A673 (cell line): ENCODE measurements at regions not wholly inside any gene's neighbourhood (a gene's known extent, or its start where the extent isn't known, plus 50 kb on each side); places are given as distances from the start of the nearest gene placed in this dataset.

Source experiments
- BruUV-seq: library from RNA; stranded (reverse); fragments of 400-500 nt; replicated peaks from 2 replicates; lab custom pipeline; 2021; lab: Mats Ljungman, UMichigan
- CTCF ChIA-PET: fragments of 300-600 bp; sonication (Branson Sonifier 250); formaldehyde crosslinking; loops from one replicate; lab custom pipeline; 2022; ENCODE audit warnings: antibody characterized with exemption; lab: Charles Lee
- POLR2A ChIA-PET: fragments of 300-600 bp; sonication (Branson Sonifier 250); formaldehyde crosslinking; loops from one replicate; lab custom pipeline; 2022; ENCODE audit warnings: antibody characterized with exemption; ENCODE audit not compliant: low non-redundant PET; lab: Charles Lee
- DNase-seq: peaks from one replicate; pipeline ENCODE4 v3.0.0-alpha.2; 2015; ENCODE audit warnings: low spot score
- H3K27ac ChIP-seq: fragments of 200-600 bp; sonication (generic); 2 replicates; pipeline ENCODE4 v1.5.1; 2016; ENCODE audit warnings: mixed run types, low read depth, mild to moderate bottlenecking, mixed read lengths, antibody characterized with exemption, low read length; ENCODE audit not compliant: poor library complexity, severe bottlenecking
- H3K27me3 ChIP-seq: fragments of 200-600 bp; sonication (generic); replicated peaks from 2 replicates; pipeline ENCODE4 v1.6.1; 2017; ENCODE audit warnings: mixed run types, low read depth, mild to moderate bottlenecking, mixed read lengths, antibody characterized with exemption, low read length; ENCODE audit not compliant: insufficient read depth, poor library complexity
- H3K36me3 ChIP-seq: fragments of 200-600 bp; sonication (generic); 2 replicates; pipeline ENCODE4 v1.6.1; 2016; ENCODE audit warnings: mixed run types, mild to moderate bottlenecking, mixed read lengths, antibody characterized with exemption, low read length; ENCODE audit not compliant: insufficient read depth, poor library complexity, severe bottlenecking
- H3K4me1 ChIP-seq: fragments of 200-600 bp; sonication (generic); 2 replicates; pipeline ENCODE4 v1.6.1; 2017; ENCODE audit warnings: mixed run types, mild to moderate bottlenecking, mixed read lengths, antibody characterized with exemption, low read length; ENCODE audit not compliant: insufficient read depth, poor library complexity, severe bottlenecking
- H3K4me3 ChIP-seq: fragments of 200-600 bp; sonication (generic); 2 replicates; pipeline ENCODE4 v1.5.1; 2016; ENCODE audit warnings: low read depth, mixed run types, mild to moderate bottlenecking, mixed read lengths, low read length; ENCODE audit not compliant: poor library complexity, severe bottlenecking
- H3K9me3 ChIP-seq: fragments of 200-600 bp; sonication (generic); 2 replicates; pipeline ENCODE4 v1.6.1; 2016; ENCODE audit warnings: mixed run types, low read depth, mild to moderate bottlenecking, mixed read lengths, antibody characterized with exemption, low read length; ENCODE audit not compliant: poor library complexity, severe bottlenecking
- CTCF ChIP-seq: fragments of 300-800, 200-600 bp; sonication (generic); conservative IDR thresholded peaks from 2 replicates; pipeline ENCODE4 v1.5.1; 2017; ENCODE audit warnings: low read depth, mild to moderate bottlenecking, antibody characterized with exemption, low read length, moderate library complexity, mixed read lengths
- EZH2 ChIP-seq: fragments of 200-600 bp; sonication (generic); IDR thresholded peaks from 2 replicates; pipeline ENCODE4 v1.6.1; 2017; ENCODE audit warnings: borderline replicate concordance, low read depth, mild to moderate bottlenecking, mixed read lengths, antibody characterized with exemption, low read length; ENCODE audit not compliant: poor library complexity, severe bottlenecking
- intact Hi-C: fragments of 100-400 bp; cut with micrococcal nuclease; formaldehyde crosslinking; loops from one replicate; pipeline ENCODE4 v1.10.0; 2022; ENCODE audit not compliant: unreplicated experiment

- ChIA-PET POLR2A (no interaction called here), CTCF (no interaction called here)
- TF ChIP-seq CTCF (no peak), EZH2 (no peak)
- Histone ChIP-seq H3K36me3 (no peaks in the 10 kb centered on the region), H3K4me1 (peaks cover 6% of the 10 kb centered on the region), H3K27ac (no peak overlapping the region), H3K9me3 (no peaks in the 10 kb centered on the region), H3K4me3 (no peak overlapping the region), H3K27me3 (no peaks in the 10 kb centered on the region)
- BruUV-seq, result no TSS peak
- no peak for DNase-seq
- intact Hi-C loops, result loop anchor here (5.0 kb wide), 1 partner anchor 73 kb away; no protein-coding TSS in a partner anchor
These were observed 54.4 kb upstream of the RNF182 start for GRCh38 chr6:13870214-13870830.

- intact Hi-C loops, result no loop called here
- no peak for TF ChIP-seq CTCF
- TF ChIP-seq EZH2, result no peak
- DNase-seq, result no peak
- Histone ChIP-seq H3K36me3 (no peaks in the 10 kb centered on the region), H3K27me3 (no peaks in the 10 kb centered on the region), H3K4me3 (no peak overlapping the region), H3K27ac (no peak overlapping the region), H3K9me3 (no peaks in the 10 kb centered on the region), H3K4me1 (no peaks in the 10 kb centered on the region)
- BruUV-seq, result no TSS peak
- POLR2A ChIA-PET, result no interaction called here
- CTCF ChIA-PET, result no interaction called here
These were observed 53.9 kb upstream of the MCUR1 start for GRCh38 chr6:13868236-13868635.

- DNase-seq, result no peak
- Histone ChIP-seq H3K4me1 (no peaks in the 10 kb centered on the region), H3K27ac (no peak overlapping the region), H3K4me3 (no peak overlapping the region), H3K36me3 (no peaks in the 10 kb centered on the region), H3K27me3 (no peaks in the 10 kb centered on the region), H3K9me3 (no peaks in the 10 kb centered on the region)
- intact Hi-C loops, result no loop called here
- ChIA-PET CTCF (no interaction called here), POLR2A (no interaction called here)
- BruUV-seq, result no TSS peak
- TF ChIP-seq CTCF, result no peak
- TF ChIP-seq EZH2, result no peak
These were observed 51.9 kb upstream of the MCUR1 start for GRCh38 chr6:13866301-13866700.
